ENCODE measurements at regions not wholly inside any gene's neighbourhood (a gene's known extent, or its start where the extent isn't known, plus 50 kb on each side); places are given as distances from the start of the nearest gene placed in this dataset.
"Not testable (repeated sequence)": the region's sequence is repeated elsewhere in the genome, so short reads cannot be mapped to it uniquely, and the experiment has no call there.

DNA sequence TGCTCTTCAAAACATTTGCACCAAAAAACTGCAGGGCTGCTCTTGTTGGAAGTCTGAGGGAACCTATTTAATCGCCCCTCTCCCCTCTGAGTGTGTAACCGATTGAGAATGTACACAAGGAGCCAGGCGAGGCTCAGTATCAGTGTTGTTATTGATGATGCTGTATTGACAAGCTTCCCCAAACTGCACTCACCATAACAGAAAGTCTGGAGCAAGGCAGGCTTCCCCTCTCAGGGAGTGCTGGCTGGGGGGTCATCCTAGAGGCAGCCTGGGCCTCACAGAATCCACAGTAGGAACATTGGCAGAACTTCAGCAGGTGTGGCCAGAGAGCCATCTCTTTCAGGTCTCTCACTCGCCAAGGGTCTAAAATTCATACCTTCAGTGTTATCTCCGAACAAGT is 58.1 kb upstream of the TUNAR start:
- DNase-seq (ENCODE audit: low read depth): no peak
- in situ Hi-C loops (cut with HindIII; ENCODE audit: low pct_unique_long_range_greater_than_20kb, low sequenced_read_pairs): no loop called here

GRCh38 chr14:95817271-95817670 is 59.4 kb upstream of the TUNAR start:
- in situ Hi-C loops (cut with HindIII; ENCODE audit: low pct_unique_long_range_greater_than_20kb, low sequenced_read_pairs): no loop called here
- no peak for DNase-seq (ENCODE audit: low read depth)

GRCh38 chr14:95816539-95816938 is 60.1 kb upstream of the TUNAR start:
- no peak for DNase-seq (ENCODE audit: low read depth)
- in situ Hi-C loops (cut with HindIII; ENCODE audit: low pct_unique_long_range_greater_than_20kb, low sequenced_read_pairs): no loop called here

- no peak for DNase-seq (ENCODE audit: low read depth)
- in situ Hi-C loops (cut with HindIII; ENCODE audit: low pct_unique_long_range_greater_than_20kb, low sequenced_read_pairs): no loop called here
Measured at GRCh38 chr14:95815226-95815690, 61.4 kb upstream of the TUNAR start.

DNA sequence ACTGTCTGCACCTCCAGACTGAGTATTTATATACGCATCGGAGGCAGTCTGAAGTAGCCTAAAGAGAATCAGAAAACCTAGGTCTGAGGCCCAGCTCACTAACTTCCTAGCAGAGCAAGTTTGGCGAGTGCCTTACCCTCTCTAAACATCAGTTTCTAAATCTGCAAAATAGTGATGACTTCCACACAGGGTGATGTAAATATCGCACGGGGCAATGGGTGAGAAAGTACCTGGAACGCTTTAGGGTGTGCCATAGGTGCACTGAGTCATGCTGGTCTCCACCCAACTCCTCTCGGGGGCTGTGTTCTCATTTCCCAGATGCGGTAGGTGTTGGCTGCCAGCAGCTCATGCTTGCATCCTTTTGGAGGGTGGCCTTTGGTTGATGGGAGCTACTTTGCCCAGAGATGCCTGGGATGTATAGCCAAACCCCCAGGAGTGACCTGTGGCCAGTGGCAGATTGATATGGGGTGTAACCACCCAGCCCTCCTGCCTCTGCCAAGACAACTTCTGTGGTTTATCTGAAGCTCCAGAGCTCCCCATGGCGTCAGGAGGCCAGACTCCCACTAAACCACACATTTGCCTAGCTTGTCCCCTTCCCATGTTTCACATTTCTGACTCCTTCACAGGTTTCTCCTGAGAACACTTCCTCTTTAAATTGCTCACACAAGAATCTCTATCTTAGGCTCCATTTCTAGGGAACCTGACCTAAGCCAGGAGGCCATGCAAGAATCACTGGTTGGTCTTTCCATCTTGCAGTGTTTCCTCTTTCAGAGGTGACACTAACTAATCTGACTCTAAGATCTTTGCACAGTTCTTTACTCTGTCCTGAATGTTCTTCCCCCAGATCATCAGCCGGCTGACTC is 62.0 kb upstream of the TUNAR start:
- in situ Hi-C loops (cut with HindIII; ENCODE audit: low pct_unique_long_range_greater_than_20kb, low sequenced_read_pairs): no loop called here
- no peak for DNase-seq (ENCODE audit: low read depth)

- in situ Hi-C loops (cut with HindIII; ENCODE audit: low pct_unique_long_range_greater_than_20kb, low sequenced_read_pairs): no loop called here
- DNase-seq (ENCODE audit: low read depth): no peak
Measured at GRCh38 chr14:95811813-95812212, 64.8 kb upstream of the TUNAR start.

- in situ Hi-C loops (cut with HindIII; ENCODE audit: low pct_unique_long_range_greater_than_20kb, low sequenced_read_pairs): no loop called here
- DNase-seq (ENCODE audit: low read depth): no peak
Measured at GRCh38 chr14:95808371-95808770, 68.3 kb upstream of the TUNAR start.

- in situ Hi-C loops (cut with HindIII; ENCODE audit: low pct_unique_long_range_greater_than_20kb, low sequenced_read_pairs): no loop called here
- DNase-seq (ENCODE audit: low read depth): no peak
Measured at GRCh38 chr14:95796788-95797187, 79.8 kb upstream of the TUNAR start.

- in situ Hi-C loops (cut with HindIII; ENCODE audit: low pct_unique_long_range_greater_than_20kb, low sequenced_read_pairs): no loop called here
- no peak for DNase-seq (ENCODE audit: low read depth)
Measured at GRCh38 chr14:95787941-95788340, 74.0 kb upstream of the TCL1A start.

DNA sequence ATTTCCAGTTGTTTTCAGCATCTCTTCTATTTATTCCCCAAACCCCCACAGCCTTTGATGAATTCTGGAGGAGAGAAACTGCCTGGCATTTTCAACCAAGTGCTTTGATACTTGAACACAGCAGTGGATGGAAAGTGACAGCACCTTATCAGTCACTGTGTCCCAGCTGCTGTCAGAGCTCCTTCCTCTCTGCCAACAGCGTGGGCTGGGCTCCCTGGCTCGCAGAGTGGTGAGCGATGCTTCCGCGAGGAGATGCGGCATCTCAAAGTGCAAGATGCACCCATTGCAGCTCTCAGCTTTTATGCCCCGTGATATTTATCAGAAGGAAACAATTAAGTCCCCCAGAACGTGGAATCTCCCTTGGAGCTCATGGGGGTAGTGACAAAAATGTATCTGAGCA is 72.6 kb upstream of the TCL1A start:
- in situ Hi-C loops (cut with HindIII; ENCODE audit: low pct_unique_long_range_greater_than_20kb, low sequenced_read_pairs): no loop called here
- DNase-seq (ENCODE audit: low read depth): no peak

- DNase-seq (ENCODE audit: low read depth): peak; percentile 19
- in situ Hi-C loops (cut with HindIII; ENCODE audit: low pct_unique_long_range_greater_than_20kb, low sequenced_read_pairs): no loop called here
Measured at GRCh38 chr14:95784137-95784536, 70.2 kb upstream of the TCL1A start.

- in situ Hi-C loops (cut with HindIII; ENCODE audit: low pct_unique_long_range_greater_than_20kb, low sequenced_read_pairs): no loop called here
- no peak for DNase-seq (ENCODE audit: low read depth)
Measured at GRCh38 chr14:95776798-95777534, 63.0 kb upstream of the TCL1A start.

- in situ Hi-C loops (cut with HindIII; ENCODE audit: low pct_unique_long_range_greater_than_20kb, low sequenced_read_pairs): no loop called here
- DNase-seq (ENCODE audit: low read depth): no peak
Measured at GRCh38 chr14:95774265-95775160, 60.6 kb upstream of the TCL1A start.

- no peak for DNase-seq (ENCODE audit: low read depth)
Measured at GRCh38 chr14:95770777-95771176, 56.9 kb upstream of the TCL1A start.

DNA sequence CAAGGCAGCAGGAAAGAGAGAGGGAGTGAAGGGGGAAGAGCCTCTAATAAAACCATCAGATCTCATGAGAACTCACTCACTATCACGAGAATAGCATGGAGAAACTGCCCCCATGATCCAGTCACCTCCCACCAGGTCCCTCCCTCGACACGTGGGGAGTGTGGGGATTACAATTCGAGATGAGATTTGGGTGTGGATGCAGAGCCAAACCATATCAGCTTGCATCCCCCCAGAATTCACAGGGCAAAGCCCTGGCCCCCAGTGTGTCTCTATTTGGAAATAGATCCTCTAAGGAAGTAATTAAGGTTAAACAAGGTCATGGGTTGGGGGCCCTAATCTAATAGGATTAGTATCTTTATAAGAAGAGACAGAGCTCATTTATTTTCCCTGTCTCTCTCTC is 56.1 kb upstream of the TCL1A start:
- in situ Hi-C loops (cut with HindIII; ENCODE audit: low pct_unique_long_range_greater_than_20kb, low sequenced_read_pairs): no loop called here
- no peak for DNase-seq (ENCODE audit: low read depth)

More at GRCh38 chr14:95770777-95771176, 56.9 kb upstream of the TCL1A start:
- in situ Hi-C loops (cut with HindIII; ENCODE audit: low pct_unique_long_range_greater_than_20kb, low sequenced_read_pairs): no loop called here

GRCh38 chr14:95769431-95769830 is 55.5 kb upstream of the TCL1A start:
- in situ Hi-C loops (cut with HindIII; ENCODE audit: low pct_unique_long_range_greater_than_20kb, low sequenced_read_pairs); DNase-seq (ENCODE audit: low read depth): not testable (repeated sequence)

DNA sequence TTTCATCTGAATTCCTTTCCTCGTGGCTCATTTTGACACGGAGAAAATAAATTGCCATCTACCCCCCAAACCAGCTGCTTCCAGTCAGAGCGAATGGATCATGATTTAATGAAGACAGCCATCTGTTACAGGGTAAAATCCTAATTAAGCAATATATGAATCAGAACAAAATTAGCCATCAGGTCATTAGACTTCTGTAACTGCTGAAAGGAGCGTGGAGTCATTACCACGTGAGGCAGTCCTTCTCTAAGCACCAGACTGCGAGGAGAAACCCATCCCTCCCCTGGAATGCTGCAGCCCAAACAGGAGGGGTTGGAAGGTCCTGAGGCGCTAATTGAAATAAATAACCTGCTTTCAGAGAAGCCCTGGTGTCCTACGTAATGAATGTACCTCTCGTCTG is 51.1 kb upstream of the TCL1A start:
- in situ Hi-C loops (cut with HindIII; ENCODE audit: low pct_unique_long_range_greater_than_20kb, low sequenced_read_pairs): no loop called here
- DNase-seq (ENCODE audit: low read depth): no peak

DNA sequence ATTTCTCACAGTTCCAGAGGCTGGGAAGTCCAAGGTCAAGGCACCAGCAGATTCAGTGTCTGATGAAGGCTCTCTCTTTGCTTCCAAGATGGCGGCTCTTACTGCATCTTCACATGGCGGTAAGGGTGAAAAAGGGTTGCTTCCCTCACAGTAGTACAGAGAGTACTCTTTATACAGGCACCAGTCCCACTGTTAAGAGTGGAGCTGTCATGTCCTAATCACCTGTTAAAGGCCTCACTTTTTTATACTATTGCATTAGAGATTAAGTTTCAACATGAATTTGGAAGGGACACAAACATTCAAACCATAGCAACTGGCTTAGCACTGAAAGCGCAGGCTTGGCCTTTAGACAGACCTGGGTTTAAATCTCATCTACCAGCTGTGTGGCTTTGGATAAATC is 50.0 kb upstream of the TCL1A start:
- DNase-seq (ENCODE audit: low read depth): no peak
- in situ Hi-C loops (cut with HindIII; ENCODE audit: low pct_unique_long_range_greater_than_20kb, low sequenced_read_pairs): no loop called here
